IPS-18c (cell line): ENCODE measurements at regions not wholly inside any gene's neighbourhood (a gene's known extent, or its start where the extent isn't known, plus 50 kb on each side); places are given as distances from the start of the nearest gene placed in this dataset.
"Not testable (repeated sequence)": the region's sequence is repeated elsewhere in the genome, so short reads cannot be mapped to it uniquely, and the experiment has no call there.

Source experiments
- H3K4me3 ChIP-seq: 2 replicates; pipeline ENCODE4 v1.7.0; 2013; ENCODE audit warnings: low read depth, mild to moderate bottlenecking, low read length, moderate library complexity; ENCODE audit not compliant: insufficient read depth
- H3K9me3 ChIP-seq: one replicate; pipeline ENCODE4 v1.6.1; 2013; ENCODE audit warnings: mild to moderate bottlenecking, low read length, moderate library complexity; ENCODE audit not compliant: control insufficient read depth, insufficient read depth

- no peak overlapping the region for H3K4me3 ChIP-seq
- H3K9me3 ChIP-seq = no peaks in the 10 kb centered on the region
Measured at GRCh38 chr12:59149995-59150642, 229.8 kb upstream of the LRIG3 start.

- Histone ChIP-seq H3K9me3 (no peaks in the 10 kb centered on the region), H3K4me3 (no peak overlapping the region)
Measured at GRCh38 chr12:59147791-59148190, 227.5 kb upstream of the LRIG3 start.

GRCh38 chr12:59142183-59142790 is 222.0 kb upstream of the LRIG3 start:
- no peak overlapping the region for H3K4me3 ChIP-seq

GRCh38 chr12:59134750-59135149 is 214.4 kb upstream of the LRIG3 start:
- Histone ChIP-seq H3K4me3 (no peak overlapping the region), H3K9me3 (no peaks in the 10 kb centered on the region)

More at GRCh38 chr12:59142183-59142790, 222.0 kb upstream of the LRIG3 start:
- H3K9me3 ChIP-seq = no peaks in the 10 kb centered on the region

- Histone ChIP-seq H3K4me3 (no peak overlapping the region), H3K9me3 (no peaks in the 10 kb centered on the region)
Measured at GRCh38 chr12:59131462-59131861, 211.2 kb upstream of the LRIG3 start.

GRCh38 chr12:59122784-59123183 is 202.5 kb upstream of the LRIG3 start:
- no peaks in the 10 kb centered on the region for H3K9me3 ChIP-seq
- H3K4me3 ChIP-seq = no peak overlapping the region

GRCh38 chr12:59121451-59121850 is 201.1 kb upstream of the LRIG3 start:
- H3K4me3 ChIP-seq = no peak overlapping the region

GRCh38 chr12:59119676-59120075 is 199.4 kb upstream of the LRIG3 start:
- Histone ChIP-seq H3K4me3 (no peak overlapping the region), H3K9me3 (no peaks in the 10 kb centered on the region)

More at GRCh38 chr12:59121451-59121850, 201.1 kb upstream of the LRIG3 start:
- no peaks in the 10 kb centered on the region for H3K9me3 ChIP-seq

- Histone ChIP-seq H3K9me3 (no peaks in the 10 kb centered on the region), H3K4me3 (no peak overlapping the region)
Measured at GRCh38 chr12:59118356-59118755, 198.1 kb upstream of the LRIG3 start.

- H3K9me3 ChIP-seq = no peaks in the 10 kb centered on the region
- H3K4me3 ChIP-seq = no peak overlapping the region
Measured at GRCh38 chr12:59115995-59116394, 195.7 kb upstream of the LRIG3 start.

GRCh38 chr12:59115526-59115925 is 195.2 kb upstream of the LRIG3 start:
- Histone ChIP-seq H3K9me3 (no peaks in the 10 kb centered on the region), H3K4me3 (no peak overlapping the region)

- no peak overlapping the region for H3K4me3 ChIP-seq
Measured at GRCh38 chr12:59113831-59114615, 193.7 kb upstream of the LRIG3 start.

GRCh38 chr12:59111851-59112250 is 191.5 kb upstream of the LRIG3 start:
- H3K4me3 ChIP-seq = no peak overlapping the region
- no peaks in the 10 kb centered on the region for H3K9me3 ChIP-seq

More at GRCh38 chr12:59113831-59114615, 193.7 kb upstream of the LRIG3 start:
- no peaks in the 10 kb centered on the region for H3K9me3 ChIP-seq

GRCh38 chr12:59108516-59108915 is 188.2 kb upstream of the LRIG3 start:
- not testable (repeated sequence) for H3K9me3 ChIP-seq, H3K4me3 ChIP-seq

- no peak overlapping the region for H3K4me3 ChIP-seq
- no peaks in the 10 kb centered on the region for H3K9me3 ChIP-seq
Measured at GRCh38 chr12:59100585-59100984, 180.3 kb upstream of the LRIG3 start.

- no peak overlapping the region for H3K4me3 ChIP-seq
- H3K9me3 ChIP-seq = no peaks in the 10 kb centered on the region
Measured at GRCh38 chr12:59097876-59098275, 177.6 kb upstream of the LRIG3 start.

- H3K4me3 ChIP-seq = no peak overlapping the region
- no peaks in the 10 kb centered on the region for H3K9me3 ChIP-seq
Measured at GRCh38 chr12:59096246-59096645, 175.9 kb upstream of the LRIG3 start.
